Activated T-helper 2 cell treated with anti-CD3 and anti-CD28 coated beads, Interferon-gamma antibody, Interleukin-2, Interleukin-4, amounts not matched to agents 10 μg/mL and 5 μg/mL and 100 μg/mL, durations not matched to agents 14 hours and 24 hours and 36 hours (primary cell): ENCODE measurements at regions not wholly inside any gene's neighbourhood (a gene's known extent, or its start where the extent isn't known, plus 50 kb on each side); places are given as distances from the start of the nearest gene placed in this dataset.

Experiments used
- DNase-seq: peaks from one replicate; pipeline ENCODE4 v3.0.0; 2021; ENCODE audit warnings: low spot score
- H3K27ac Mint-ChIP-seq: one replicate; pipeline ENCODE4 v1.8.0; 2021; ENCODE audit warnings: mixed read lengths
- H3K27me3 Mint-ChIP-seq: one replicate; pipeline ENCODE4 v1.8.0; 2021; ENCODE audit warnings: low read depth, mixed read lengths
- H3K36me3 Mint-ChIP-seq: one replicate; pipeline ENCODE4 v1.8.0; 2021; ENCODE audit warnings: low read depth, mixed read lengths
- H3K4me1 Mint-ChIP-seq: one replicate; pipeline ENCODE4 v1.8.0; 2021; ENCODE audit warnings: low read depth, mixed read lengths
- H3K4me3 Mint-ChIP-seq: one replicate; pipeline ENCODE4 v1.8.0; 2021; ENCODE audit warnings: low read depth, mild to moderate bottlenecking, moderate library complexity, mixed read lengths
- H3K9me3 Mint-ChIP-seq: one replicate; pipeline ENCODE4 v1.8.0; 2021; ENCODE audit warnings: mixed read lengths
- intact Hi-C: fragments of 100-400 bp; cut with micrococcal nuclease; formaldehyde crosslinking; loops from one replicate; pipeline ENCODE4 v1.15.1; 2023

DNA sequence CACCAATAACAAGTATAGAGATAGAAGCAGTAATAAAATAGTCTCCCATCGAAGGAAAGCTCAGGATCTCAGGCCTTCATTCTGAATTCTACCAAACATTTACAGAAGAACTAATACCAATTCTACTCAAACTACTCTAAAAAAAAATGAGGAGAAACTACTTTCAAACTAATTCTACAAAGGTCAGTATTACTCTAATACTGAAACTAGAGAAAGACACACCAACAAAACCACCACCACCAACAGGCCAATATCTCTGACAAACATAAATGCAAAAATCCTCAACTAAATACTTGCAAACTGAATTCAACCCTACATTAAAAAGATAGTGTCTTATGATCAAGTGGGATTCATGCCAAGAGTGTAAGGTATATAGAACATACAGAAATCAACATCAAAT is 1078.4 kb downstream of the KCNT2 start:
- peaks cover 6% of the 10 kb centered on the region for H3K9me3 Mint-ChIP-seq
- H3K27ac Mint-ChIP-seq: no peak overlapping the region
- H3K4me1 Mint-ChIP-seq: no peaks in the 10 kb centered on the region
- intact Hi-C loops: no loop called here
- DNase-seq: no peak
- no peaks in the 10 kb centered on the region for H3K36me3 Mint-ChIP-seq
- H3K4me3 Mint-ChIP-seq: no peak overlapping the region
- no peaks in the 10 kb centered on the region for H3K27me3 Mint-ChIP-seq

DNA sequence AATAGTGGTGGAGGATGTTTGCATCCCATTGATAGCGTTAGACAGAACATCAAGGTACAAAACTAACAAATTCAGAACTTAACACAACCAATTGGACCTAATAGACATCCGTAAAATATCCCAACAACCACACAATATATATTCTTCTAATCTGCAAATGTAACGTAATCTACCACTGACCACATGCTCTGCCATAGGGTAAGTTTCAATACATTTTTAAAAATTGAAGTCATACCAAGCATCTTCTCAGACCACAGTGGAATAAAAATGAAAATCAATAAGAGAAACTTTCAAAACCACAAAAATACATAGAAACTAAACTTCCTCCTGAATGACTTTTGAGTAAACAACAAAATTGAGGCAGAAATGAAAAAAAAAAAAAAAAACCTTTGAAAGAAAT is 1087.5 kb downstream of the KCNT2 start:
- Mint-ChIP-seq H3K4me3 (no peak overlapping the region), H3K27me3 (no peaks in the 10 kb centered on the region), H3K27ac (no peak overlapping the region), H3K4me1 (no peaks in the 10 kb centered on the region), H3K36me3 (no peaks in the 10 kb centered on the region), H3K9me3 (peaks cover 5% of the 10 kb centered on the region)
- no peak for DNase-seq
- intact Hi-C loops: no loop called here

DNA sequence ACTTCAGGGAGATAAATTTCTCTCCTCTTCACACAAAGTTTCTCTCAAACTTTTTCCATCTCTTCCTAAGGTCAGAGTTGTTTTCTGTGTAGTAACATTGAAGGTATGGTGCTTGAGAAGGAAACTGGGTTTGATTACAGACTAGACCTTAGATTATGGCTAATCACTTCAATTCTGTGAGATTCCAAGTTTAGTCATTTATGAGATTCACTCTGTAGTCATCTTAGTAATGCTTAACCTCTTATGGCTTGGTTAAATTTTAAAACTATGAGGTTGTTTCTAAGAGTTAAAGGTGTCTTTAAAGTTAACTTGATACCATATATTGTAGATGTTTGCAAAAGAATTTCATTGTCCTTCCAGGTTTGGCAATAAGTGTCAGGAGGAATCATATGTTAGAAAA is 1092.2 kb downstream of the KCNT2 start:
- no peaks in the 10 kb centered on the region for H3K4me1 Mint-ChIP-seq
- intact Hi-C loops: no loop called here
- DNase-seq: no peak
- no peaks in the 10 kb centered on the region for H3K27me3 Mint-ChIP-seq
- no peaks in the 10 kb centered on the region for H3K36me3 Mint-ChIP-seq
- H3K9me3 Mint-ChIP-seq: peaks cover 5% of the 10 kb centered on the region
- H3K4me3 Mint-ChIP-seq: no peak overlapping the region
- H3K27ac Mint-ChIP-seq: no peak overlapping the region

DNA sequence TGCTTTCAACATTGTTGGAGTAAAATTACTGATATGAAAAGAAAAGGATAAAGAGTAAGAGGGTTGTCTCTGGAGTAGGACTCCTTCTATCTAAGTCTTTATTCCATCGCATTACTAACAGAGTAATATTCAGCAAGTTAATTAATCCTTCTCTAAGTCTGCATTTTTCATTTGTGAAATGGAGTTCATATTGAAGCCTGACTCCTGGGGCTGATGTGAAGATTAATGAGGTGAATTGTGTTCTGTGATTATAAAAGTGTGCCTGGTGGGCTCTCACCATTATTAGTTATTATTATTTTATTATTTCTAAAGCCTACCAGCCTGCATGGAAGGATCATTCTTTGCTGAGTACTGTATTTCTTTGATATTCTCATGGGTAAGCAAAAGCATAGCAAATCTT is 1096.7 kb downstream of the KCNT2 start:
- no peaks in the 10 kb centered on the region for H3K36me3 Mint-ChIP-seq
- no peaks in the 10 kb centered on the region for H3K9me3 Mint-ChIP-seq
- intact Hi-C loops: no loop called here
- H3K27me3 Mint-ChIP-seq: no peaks in the 10 kb centered on the region
- H3K4me1 Mint-ChIP-seq: no peaks in the 10 kb centered on the region
- H3K27ac Mint-ChIP-seq: no peak overlapping the region
- no peak overlapping the region for H3K4me3 Mint-ChIP-seq
- DNase-seq: no peak

DNA sequence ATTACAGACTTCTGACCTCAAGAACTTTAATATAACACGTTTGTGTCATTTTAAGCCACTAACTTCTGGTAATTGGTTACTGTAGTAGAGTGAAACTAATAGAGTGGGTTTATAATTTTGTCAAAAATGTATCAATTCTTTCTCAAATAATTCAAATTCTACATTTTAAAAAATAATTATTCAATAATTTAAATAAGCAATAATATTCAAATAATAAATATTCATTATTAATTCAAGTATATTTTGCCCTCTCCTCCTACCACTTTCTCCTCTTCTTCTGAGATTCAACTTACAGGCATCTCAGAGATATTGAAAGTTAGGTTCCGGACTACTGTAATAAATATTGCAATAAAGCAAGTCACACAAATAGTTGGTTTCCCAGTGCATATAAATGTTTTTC is 1107.1 kb downstream of the KCNT2 start:
- Mint-ChIP-seq H3K27me3 (no peaks in the 10 kb centered on the region), H3K36me3 (no peaks in the 10 kb centered on the region), H3K4me3 (no peak overlapping the region), H3K4me1 (no peaks in the 10 kb centered on the region), H3K27ac (no peak overlapping the region), H3K9me3 (no peaks in the 10 kb centered on the region)
- no peak for DNase-seq
- intact Hi-C loops: no loop called here

DNA sequence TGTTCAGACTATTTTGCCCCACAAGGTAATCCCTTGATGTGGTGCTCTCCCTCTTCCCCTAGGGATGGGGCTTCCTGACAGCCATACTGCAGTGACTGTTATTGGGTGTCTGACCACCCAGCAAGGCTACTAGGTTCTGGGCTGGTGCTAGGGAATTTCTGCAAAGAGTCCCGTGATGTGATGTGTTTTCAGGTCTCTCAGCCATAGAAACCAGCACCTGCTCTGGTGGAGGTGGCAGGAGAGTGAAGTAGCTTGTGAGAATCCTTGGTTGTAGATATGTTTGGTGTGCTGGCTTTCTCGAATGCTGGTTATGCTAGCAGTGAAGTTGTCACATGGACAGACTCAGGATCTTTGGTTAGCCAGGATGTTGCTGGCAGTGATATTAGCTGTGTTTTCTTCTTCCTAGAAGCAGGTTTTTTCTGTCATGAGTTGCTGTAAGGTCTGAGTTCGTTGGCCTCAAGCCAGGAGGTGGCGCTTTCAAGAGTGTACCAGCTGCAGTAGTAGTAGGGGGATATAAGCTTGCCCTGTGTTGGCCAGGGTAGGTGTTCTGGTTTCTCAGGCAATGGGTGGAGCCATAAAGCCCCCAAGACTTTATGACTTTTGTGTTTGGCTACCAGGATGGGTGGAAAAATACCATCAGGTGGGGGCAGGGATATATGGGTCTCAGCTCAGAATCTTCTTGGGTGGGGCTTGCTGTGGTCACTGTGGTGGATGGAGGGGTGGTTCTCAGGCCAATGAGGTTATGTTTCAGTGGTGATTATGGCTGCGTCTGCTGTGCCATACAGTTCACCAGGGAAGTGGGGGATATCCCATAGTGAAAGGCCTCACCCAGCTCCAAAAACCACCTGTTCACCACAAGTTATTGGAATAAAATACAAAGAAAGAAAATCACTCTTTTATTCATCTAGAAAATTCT is 1112.3 kb downstream of the KCNT2 start:
- Mint-ChIP-seq H3K4me1 (no peaks in the 10 kb centered on the region), H3K4me3 (no peak overlapping the region), H3K27ac (no peak overlapping the region), H3K9me3 (no peaks in the 10 kb centered on the region), H3K36me3 (no peaks in the 10 kb centered on the region), H3K27me3 (no peaks in the 10 kb centered on the region)
- intact Hi-C loops: no loop called here
- no peak for DNase-seq

DNA sequence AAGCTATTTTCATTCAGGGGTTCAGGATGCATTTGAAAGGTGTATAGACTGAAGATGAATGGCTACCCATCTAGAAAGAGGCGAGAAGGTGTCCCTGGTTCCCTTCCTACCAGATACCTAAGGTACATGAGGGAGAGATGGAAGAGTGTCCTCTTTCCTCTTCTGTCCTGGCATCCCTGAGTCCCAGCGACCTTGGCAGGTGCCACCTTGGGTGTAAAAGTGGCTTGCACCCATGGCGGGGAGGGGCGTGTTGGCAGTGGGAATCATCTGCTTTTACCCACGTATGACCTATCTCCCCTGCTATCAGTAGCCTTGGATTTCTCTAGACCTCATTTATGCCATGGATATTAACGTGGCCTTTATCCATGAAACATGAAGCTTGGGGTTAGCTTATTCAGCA is 1126.1 kb downstream of the KCNT2 start:
- DNase-seq: no peak
- Mint-ChIP-seq H3K36me3 (no peaks in the 10 kb centered on the region), H3K27ac (no peak overlapping the region), H3K4me3 (no peak overlapping the region), H3K4me1 (no peaks in the 10 kb centered on the region), H3K9me3 (peaks cover 5% of the 10 kb centered on the region), H3K27me3 (no peaks in the 10 kb centered on the region)
- intact Hi-C loops: no loop called here

DNA sequence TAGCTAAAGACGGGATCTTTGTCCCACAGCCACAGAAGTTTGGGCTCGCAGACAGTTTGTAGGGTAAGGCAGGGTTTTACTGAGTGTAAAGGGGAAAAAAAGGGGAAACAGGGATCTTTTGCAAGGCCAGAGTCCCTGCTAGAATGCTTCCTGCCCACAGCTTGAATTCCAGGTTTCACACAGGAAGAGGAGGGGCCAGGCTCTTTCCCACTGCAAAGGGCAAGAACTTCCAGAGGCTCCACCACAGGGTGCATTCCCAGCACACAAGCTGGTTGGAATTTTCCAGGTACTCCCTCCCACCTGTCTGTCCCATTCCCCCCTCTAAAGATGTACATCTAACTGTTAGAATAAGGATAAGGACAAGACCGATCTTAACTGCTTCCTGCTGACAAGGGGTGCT is 1126.9 kb downstream of the KCNT2 start:
- Mint-ChIP-seq H3K4me3 (no peak overlapping the region), H3K27ac (no peak overlapping the region), H3K36me3 (no peaks in the 10 kb centered on the region), H3K27me3 (no peaks in the 10 kb centered on the region), H3K4me1 (no peaks in the 10 kb centered on the region), H3K9me3 (peaks cover 2% of the 10 kb centered on the region)
- intact Hi-C loops: no loop called here
- DNase-seq: no peak

DNA sequence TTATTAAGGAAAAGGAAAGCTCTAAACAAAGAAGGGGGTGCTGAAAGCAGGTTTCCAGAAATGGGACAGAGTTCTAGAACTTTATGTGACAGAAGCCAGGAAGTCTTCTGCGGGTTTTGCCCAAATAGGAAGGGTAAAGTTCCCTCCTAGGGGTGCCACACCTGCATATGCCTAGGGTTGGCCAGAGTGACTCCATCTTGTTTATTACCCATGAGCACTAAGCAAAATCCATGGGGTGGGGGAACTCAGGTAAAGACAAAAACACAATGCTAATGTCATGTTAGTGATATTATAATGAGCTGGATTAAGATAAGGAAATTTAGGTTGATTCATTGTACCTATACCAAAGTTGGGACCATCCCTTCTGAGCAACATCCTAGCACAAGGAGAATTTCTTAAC is 1132.7 kb downstream of the KCNT2 start:
- intact Hi-C loops: no loop called here
- Mint-ChIP-seq H3K36me3 (no peaks in the 10 kb centered on the region), H3K27ac (no peak overlapping the region), H3K4me1 (no peaks in the 10 kb centered on the region), H3K9me3 (peaks cover 5% of the 10 kb centered on the region), H3K4me3 (no peak overlapping the region), H3K27me3 (no peaks in the 10 kb centered on the region)
- DNase-seq: no peak

DNA sequence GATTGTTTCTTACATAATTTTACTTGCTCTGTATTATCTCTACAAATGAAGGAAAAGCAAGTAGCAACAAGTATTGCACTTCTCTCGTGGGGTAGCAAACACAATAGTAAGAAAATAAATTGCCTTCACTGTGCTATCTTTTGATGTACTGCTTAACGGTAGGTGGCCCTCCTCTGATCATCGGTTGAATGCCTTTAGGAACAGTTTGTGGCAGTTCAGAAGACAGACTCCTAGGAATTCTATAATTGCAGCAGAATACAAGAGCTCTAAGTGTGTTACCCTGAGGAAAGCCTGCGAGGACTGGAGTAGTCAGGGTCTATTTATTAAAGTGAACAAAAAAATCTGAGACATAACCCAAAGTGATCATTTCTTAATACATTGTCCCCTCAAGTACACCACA is 1135.9 kb downstream of the KCNT2 start:
- Mint-ChIP-seq H3K36me3 (no peaks in the 10 kb centered on the region), H3K27ac (no peak overlapping the region)
- intact Hi-C loops: no loop called here

DNA sequence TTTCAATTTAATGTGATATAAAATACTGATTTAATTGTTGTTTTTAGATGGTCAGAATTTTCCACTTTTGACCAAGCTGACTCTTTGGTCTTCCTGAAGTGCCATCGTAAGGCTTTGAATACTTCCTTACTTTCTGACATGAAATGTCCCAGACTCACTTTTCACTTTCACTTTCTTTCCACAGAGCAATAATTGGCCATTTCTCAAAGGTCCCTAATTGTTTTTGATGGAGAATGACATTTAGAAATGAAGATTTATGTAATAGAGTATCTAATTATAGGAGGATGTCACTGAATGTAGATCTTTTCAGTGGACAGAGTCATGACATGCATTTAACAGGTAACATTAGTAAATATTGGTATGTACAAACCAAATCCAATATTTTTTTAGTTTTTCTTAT is 1141.6 kb downstream of the KCNT2 start:
- Mint-ChIP-seq H3K27ac (no peak overlapping the region), H3K4me1 (no peaks in the 10 kb centered on the region), H3K4me3 (no peak overlapping the region), H3K27me3 (no peaks in the 10 kb centered on the region), H3K36me3 (no peaks in the 10 kb centered on the region), H3K9me3 (no peaks in the 10 kb centered on the region)
- no peak for DNase-seq
- intact Hi-C loops: no loop called here

More for the DNA sequence above, 1135.9 kb downstream of the KCNT2 start:
- no peak overlapping the region for H3K4me3 Mint-ChIP-seq
- no peaks in the 10 kb centered on the region for H3K27me3 Mint-ChIP-seq
- DNase-seq: no peak
- H3K4me1 Mint-ChIP-seq: no peaks in the 10 kb centered on the region
- peaks cover 5% of the 10 kb centered on the region for H3K9me3 Mint-ChIP-seq

DNA sequence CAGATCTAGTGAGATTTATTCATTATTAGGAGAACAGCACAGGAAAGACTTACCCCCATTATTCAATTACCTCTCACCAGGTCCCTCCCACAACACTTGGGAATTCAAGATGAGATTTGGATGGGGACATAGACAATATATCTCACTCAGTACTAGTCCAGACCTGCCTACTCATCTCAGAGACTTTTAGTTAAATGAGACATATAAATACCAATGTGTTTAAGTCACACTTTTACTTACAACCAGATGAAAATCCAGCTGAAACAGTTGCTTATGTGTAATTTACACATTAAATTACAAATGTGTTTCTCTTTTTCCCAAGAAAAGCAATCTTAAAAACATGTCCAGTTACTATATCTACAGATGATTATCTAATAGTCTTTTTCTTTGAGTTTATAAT is 1145.6 kb downstream of the KCNT2 start:
- no peak overlapping the region for H3K27ac Mint-ChIP-seq
- H3K36me3 Mint-ChIP-seq: no peaks in the 10 kb centered on the region
- H3K9me3 Mint-ChIP-seq: peaks cover 3% of the 10 kb centered on the region
- DNase-seq: no peak
- H3K27me3 Mint-ChIP-seq: no peaks in the 10 kb centered on the region
- intact Hi-C loops: no loop called here
- H3K4me3 Mint-ChIP-seq: no peak overlapping the region
- H3K4me1 Mint-ChIP-seq: no peaks in the 10 kb centered on the region

DNA sequence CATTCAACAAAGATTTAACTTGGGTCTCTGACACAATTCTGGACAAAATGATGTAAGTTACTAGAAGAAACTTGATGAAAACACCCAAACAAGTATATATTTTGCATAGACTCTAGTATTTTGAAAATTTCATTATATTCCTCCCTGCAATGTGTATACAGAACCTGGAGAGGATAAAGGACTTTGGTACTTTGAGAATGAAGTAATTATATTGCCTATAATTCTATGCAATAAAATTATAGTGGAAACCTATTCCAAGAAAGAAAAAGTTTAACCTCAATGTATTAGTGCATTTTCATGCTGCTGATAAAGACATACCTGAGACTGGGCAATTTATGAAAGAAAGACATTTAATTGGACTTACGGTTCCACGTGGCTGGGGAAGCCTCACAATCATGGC is 1146.1 kb downstream of the KCNT2 start:
- Mint-ChIP-seq H3K27ac (no peak overlapping the region), H3K4me3 (no peak overlapping the region), H3K36me3 (no peaks in the 10 kb centered on the region), H3K9me3 (peaks cover 3% of the 10 kb centered on the region), H3K27me3 (no peaks in the 10 kb centered on the region), H3K4me1 (no peaks in the 10 kb centered on the region)
- no peak for DNase-seq
- intact Hi-C loops: no loop called here

DNA sequence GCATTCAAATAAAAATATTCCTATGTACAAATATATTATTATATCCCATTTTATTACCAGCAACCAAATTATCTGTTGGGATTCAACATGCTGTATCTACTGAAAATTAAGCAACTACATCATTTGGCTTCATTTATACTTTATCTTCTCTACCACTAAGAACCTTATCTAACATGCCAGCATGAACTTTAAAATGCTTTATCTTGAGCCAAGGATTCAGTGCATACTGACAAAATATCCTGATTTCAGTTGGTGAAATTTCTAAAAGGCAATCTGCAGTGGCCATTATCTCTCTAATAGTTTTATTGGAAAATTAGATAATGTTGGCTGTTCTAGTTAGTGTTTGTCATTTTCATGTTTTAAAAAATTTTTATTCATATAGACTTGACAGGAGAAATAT is 1149.9 kb downstream of the KCNT2 start:
- peaks cover 8% of the 10 kb centered on the region for H3K9me3 Mint-ChIP-seq
- H3K4me1 Mint-ChIP-seq: no peaks in the 10 kb centered on the region
- H3K4me3 Mint-ChIP-seq: no peak overlapping the region
- intact Hi-C loops: no loop called here
- no peak overlapping the region for H3K27ac Mint-ChIP-seq
- no peaks in the 10 kb centered on the region for H3K36me3 Mint-ChIP-seq
- H3K27me3 Mint-ChIP-seq: no peaks in the 10 kb centered on the region
- DNase-seq: no peak
